ENCODE measurements at regions not wholly inside any gene's neighbourhood (a gene's known extent, or its start where the extent isn't known, plus 50 kb on each side); places are given as distances from the start of the nearest gene placed in this dataset.

DNA sequence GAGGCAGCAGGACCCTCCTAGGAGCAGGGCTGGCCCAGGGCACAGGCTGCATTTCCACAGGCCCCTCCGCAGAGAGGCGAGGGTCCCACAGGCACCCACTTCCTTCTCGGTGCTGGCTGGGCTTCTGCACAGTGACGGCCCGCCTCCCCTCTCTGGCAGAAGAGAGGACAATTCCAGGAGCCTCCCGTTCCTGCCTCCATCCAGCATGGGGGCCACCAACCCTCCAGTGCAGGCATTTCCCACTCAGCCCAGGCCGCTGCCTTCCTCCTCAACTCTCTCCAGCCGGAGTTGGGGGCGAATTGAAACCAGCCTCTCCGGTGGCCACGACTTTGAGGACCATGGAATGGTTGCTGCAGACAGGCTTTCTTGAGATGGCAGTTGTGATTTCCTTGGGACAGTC, 125.0 kb upstream of the PPP2R2D start:
- Histone ChIP-seq H2AFZ (ENCODE audit: low read length) (no peak overlapping the region), H3K79me2 (ENCODE audit: low read length) (no peaks in the 10 kb centered on the region), H3K9me3 (ENCODE audit: low read length) (no peaks in the 10 kb centered on the region), H3K9ac (ENCODE audit: low read length) (no peak overlapping the region), H3F3A (ENCODE audit: low read length, unreplicated experiment) (no peaks in the 10 kb centered on the region), H3K27ac (ENCODE audit: low read length) (no peak overlapping the region), H4K20me1 (ENCODE audit: low read length) (no peaks in the 10 kb centered on the region), H3K9me2 (replicated peaks; ENCODE audit: low read length) (no peaks in the 10 kb centered on the region), H3K4me1 (ENCODE audit: insufficient read depth, low read length) (no peaks in the 10 kb centered on the region), H3K27me3 (ENCODE audit: low read length) (peaks cover 24% of the 10 kb centered on the region), H3K4me2 (ENCODE audit: low read length) (no peak overlapping the region), H3K4me3 (ENCODE audit: low read length) (no peak overlapping the region), H3K36me3 (ENCODE audit: low read depth, low read length) (no peaks in the 10 kb centered on the region)
- ATAC-seq (no peak), DNase-seq (no peak)
- TF ChIP-seq EZH2 (IDR thresholded peaks at IDR 0.05; ENCODE audit: low read length, unreplicated experiment) (no peak), CTCF (conservative IDR thresholded peaks at IDR 0.05; ENCODE audit: low read depth, low read length) (no peak), EZH2phosphoT487 (IDR thresholded peaks at IDR 0.05; ENCODE audit: borderline replicate concordance, low read length) (no peak)
- POLR2A ChIA-PET (ENCODE audit: unreplicated experiment), result no interaction called here
- intact Hi-C loops (cut with micrococcal nuclease), result no loop called here
- no TSS peak for BruUV-seq (replicated peaks)
- CTCF ChIA-PET, result no interaction called here

- CTCF ChIA-PET, result no interaction called here
These were observed 124.3 kb upstream of the PPP2R2D start for GRCh38 chr10:131776496-131776895.

DNA sequence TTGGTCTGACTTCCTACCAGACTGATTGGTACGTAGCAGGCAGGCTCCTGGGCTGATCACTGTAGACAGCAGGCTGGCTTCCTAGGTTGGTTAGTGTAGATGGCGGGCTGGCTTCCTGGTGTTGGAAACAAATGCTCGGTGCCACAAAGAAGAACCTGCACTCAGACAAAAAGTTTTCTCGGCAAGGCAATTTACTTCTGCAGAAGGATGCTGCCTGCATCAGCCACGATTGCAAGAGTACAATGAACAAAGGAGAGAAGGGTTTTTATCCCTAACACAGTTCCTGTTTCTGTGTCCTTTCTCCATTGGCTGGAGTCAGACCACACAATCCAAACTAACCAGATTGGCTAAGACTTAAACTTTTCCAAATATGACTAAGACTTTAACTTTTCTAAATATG, 123.6 kb upstream of the PPP2R2D start:
- no peak for TF ChIP-seq CTCF (conservative IDR thresholded peaks at IDR 0.05; ENCODE audit: low read depth, low read length)
- TF ChIP-seq EZH2 (IDR thresholded peaks at IDR 0.05; ENCODE audit: low read length, unreplicated experiment), result no peak
- TF ChIP-seq EZH2phosphoT487 (IDR thresholded peaks at IDR 0.05; ENCODE audit: borderline replicate concordance, low read length), result no peak
- H3K27me3 ChIP-seq (ENCODE audit: low read length), result peaks cover 23% of the 10 kb centered on the region
- no peak for ATAC-seq
- H3K9ac ChIP-seq (ENCODE audit: low read length), result no peak overlapping the region
- intact Hi-C loops (cut with micrococcal nuclease), result no loop called here
- no peaks in the 10 kb centered on the region for H3K9me3 ChIP-seq (ENCODE audit: low read length)
- no peak overlapping the region for H2AFZ ChIP-seq (ENCODE audit: low read length)
- ChIA-PET POLR2A (ENCODE audit: unreplicated experiment) (no interaction called here), CTCF (no interaction called here)
- H3K27ac ChIP-seq (ENCODE audit: low read length), result no peak overlapping the region
- no peaks in the 10 kb centered on the region for H3F3A ChIP-seq (ENCODE audit: low read length, unreplicated experiment)
- no peaks in the 10 kb centered on the region for H3K79me2 ChIP-seq (ENCODE audit: low read length)
- no peaks in the 10 kb centered on the region for H3K9me2 ChIP-seq (replicated peaks; ENCODE audit: low read length)
- no peaks in the 10 kb centered on the region for H3K36me3 ChIP-seq (ENCODE audit: low read depth, low read length)
- no peak overlapping the region for H3K4me3 ChIP-seq (ENCODE audit: low read length)
- H4K20me1 ChIP-seq (ENCODE audit: low read length), result no peaks in the 10 kb centered on the region
- no TSS peak for BruUV-seq (replicated peaks)
- H3K4me2 ChIP-seq (ENCODE audit: low read length), result no peak overlapping the region
- no peak for DNase-seq
- no peaks in the 10 kb centered on the region for H3K4me1 ChIP-seq (ENCODE audit: insufficient read depth, low read length)

More at GRCh38 chr10:131776496-131776895, 124.3 kb upstream of the PPP2R2D start:
- intact Hi-C loops (cut with micrococcal nuclease), result no loop called here
- H2AFZ ChIP-seq (ENCODE audit: low read length), result no peak overlapping the region
- no peak overlapping the region for H3K27ac ChIP-seq (ENCODE audit: low read length)
- H3K79me2 ChIP-seq (ENCODE audit: low read length), result no peaks in the 10 kb centered on the region
- DNase-seq, result no peak
- no TSS peak for BruUV-seq (replicated peaks)
- no peaks in the 10 kb centered on the region for H4K20me1 ChIP-seq (ENCODE audit: low read length)
- TF ChIP-seq EZH2 (IDR thresholded peaks at IDR 0.05; ENCODE audit: low read length, unreplicated experiment) (no peak), CTCF (conservative IDR thresholded peaks at IDR 0.05; ENCODE audit: low read depth, low read length) (no peak), EZH2phosphoT487 (IDR thresholded peaks at IDR 0.05; ENCODE audit: borderline replicate concordance, low read length) (no peak)
- H3K4me1 ChIP-seq (ENCODE audit: insufficient read depth, low read length), result no peaks in the 10 kb centered on the region
- no peaks in the 10 kb centered on the region for H3K9me2 ChIP-seq (replicated peaks; ENCODE audit: low read length)
- no peak overlapping the region for H3K9ac ChIP-seq (ENCODE audit: low read length)
- H3K36me3 ChIP-seq (ENCODE audit: low read depth, low read length), result no peaks in the 10 kb centered on the region
- POLR2A ChIA-PET (ENCODE audit: unreplicated experiment), result no interaction called here
- peaks cover 24% of the 10 kb centered on the region for H3K27me3 ChIP-seq (ENCODE audit: low read length)
- H3F3A ChIP-seq (ENCODE audit: low read length, unreplicated experiment), result no peaks in the 10 kb centered on the region
- H3K4me2 ChIP-seq (ENCODE audit: low read length), result no peak overlapping the region
- ATAC-seq, result no peak
- no peaks in the 10 kb centered on the region for H3K9me3 ChIP-seq (ENCODE audit: low read length)
- H3K4me3 ChIP-seq (ENCODE audit: low read length), result no peak overlapping the region
